ENCODE measurements at regions not wholly inside any gene's neighbourhood (a gene's known extent, or its start where the extent isn't known, plus 50 kb on each side); places are given as distances from the start of the nearest gene placed in this dataset.

DNA sequence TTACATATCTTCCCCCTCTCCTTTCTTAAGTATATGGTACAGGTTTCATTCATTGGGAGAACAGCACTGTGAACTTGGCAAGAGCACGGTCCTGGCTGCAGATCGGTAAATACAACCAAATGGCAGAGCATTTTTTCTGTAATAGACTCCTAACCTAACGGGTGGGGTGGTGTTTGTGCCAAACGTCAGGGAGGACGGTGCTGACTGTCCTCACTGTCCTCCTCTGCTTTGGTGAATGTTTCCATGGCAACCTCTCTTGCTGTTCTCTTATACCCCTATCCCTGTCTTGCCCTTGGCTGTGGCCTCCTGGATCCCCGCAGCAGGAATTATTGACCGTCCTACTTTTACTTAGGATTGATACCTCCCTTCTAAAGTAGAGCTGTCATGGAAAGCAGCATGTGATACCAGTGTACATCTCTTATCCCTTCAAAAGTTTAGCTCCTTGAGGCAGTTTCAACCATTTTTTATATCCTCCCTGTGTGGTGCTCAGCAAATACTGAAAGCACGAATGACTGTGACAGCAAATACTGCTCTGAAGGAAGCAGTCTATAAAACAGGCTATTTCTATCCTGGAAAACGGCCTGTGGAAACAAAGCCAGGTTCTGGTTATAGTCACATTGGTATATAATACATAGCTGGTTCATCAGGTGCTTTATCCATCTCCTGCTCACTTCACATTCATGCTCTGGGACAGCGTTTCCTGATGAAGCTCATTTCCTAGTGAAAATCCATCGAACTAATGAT lies 275.4 kb upstream of the C2CD4B start:
- TF ChIP-seq, protein P1, sequence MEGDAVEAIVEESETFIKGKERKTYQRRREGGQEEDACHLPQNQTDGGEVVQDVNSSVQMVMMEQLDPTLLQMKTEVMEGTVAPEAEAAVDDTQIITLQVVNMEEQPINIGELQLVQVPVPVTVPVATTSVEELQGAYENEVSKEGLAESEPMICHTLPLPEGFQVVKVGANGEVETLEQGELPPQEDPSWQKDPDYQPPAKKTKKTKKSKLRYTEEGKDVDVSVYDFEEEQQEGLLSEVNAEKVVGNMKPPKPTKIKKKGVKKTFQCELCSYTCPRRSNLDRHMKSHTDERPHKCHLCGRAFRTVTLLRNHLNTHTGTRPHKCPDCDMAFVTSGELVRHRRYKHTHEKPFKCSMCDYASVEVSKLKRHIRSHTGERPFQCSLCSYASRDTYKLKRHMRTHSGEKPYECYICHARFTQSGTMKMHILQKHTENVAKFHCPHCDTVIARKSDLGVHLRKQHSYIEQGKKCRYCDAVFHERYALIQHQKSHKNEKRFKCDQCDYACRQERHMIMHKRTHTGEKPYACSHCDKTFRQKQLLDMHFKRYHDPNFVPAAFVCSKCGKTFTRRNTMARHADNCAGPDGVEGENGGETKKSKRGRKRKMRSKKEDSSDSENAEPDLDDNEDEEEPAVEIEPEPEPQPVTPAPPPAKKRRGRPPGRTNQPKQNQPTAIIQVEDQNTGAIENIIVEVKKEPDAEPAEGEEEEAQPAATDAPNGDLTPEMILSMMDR (IDR thresholded peaks at IDR 0.05 in 8 of 11, conservative IDR thresholded peaks at IDR 0.05 in 3 of 11): no peak
- TF ChIP-seq POLR2A (IDR thresholded peaks at IDR 0.05): no peak
- TF ChIP-seq POLR2AphosphoS5 (IDR thresholded peaks at IDR 0.05): no peak
